Endodermal cell (in vitro differentiated cells): ENCODE measurements at regions not wholly inside any gene's neighbourhood (a gene's known extent, or its start where the extent isn't known, plus 50 kb on each side); places are given as distances from the start of the nearest gene placed in this dataset.
"Not testable (repeated sequence)": the region's sequence is repeated elsewhere in the genome, so short reads cannot be mapped to it uniquely, and the experiment has no call there.

Source experiments
- DNase-seq: peaks from one replicate; pipeline ENCODE4 v3.0.0-alpha.2; 2017
- H3K27ac ChIP-seq: 2 replicates; pipeline ENCODE4 v1.5.1; 2013; ENCODE audit warnings: mild to moderate bottlenecking, low read depth, low read length, moderate library complexity
- H3K27me3 ChIP-seq: 2 replicates; pipeline ENCODE4 v1.6.1; 2013; ENCODE audit warnings: mild to moderate bottlenecking, low read length, moderate library complexity; ENCODE audit not compliant: insufficient read depth, control insufficient read depth, poor library complexity, severe bottlenecking
- H3K36me3 ChIP-seq: 2 replicates; pipeline ENCODE4 v1.7.0; 2013; ENCODE audit warnings: mild to moderate bottlenecking, low read length, moderate library complexity; ENCODE audit not compliant: control insufficient read depth, insufficient read depth
- H3K4me1 ChIP-seq: one replicate; pipeline ENCODE4 v1.7.0; 2013; ENCODE audit warnings: low read length; ENCODE audit not compliant: control insufficient read depth, insufficient read depth
- H3K4me3 ChIP-seq: 2 replicates; pipeline ENCODE4 v1.5.1; 2013; ENCODE audit warnings: mild to moderate bottlenecking, low read length, moderate library complexity
- H3K9ac ChIP-seq: 2 replicates; pipeline ENCODE4 v1.6.1; 2013; ENCODE audit warnings: mild to moderate bottlenecking, low read length, moderate library complexity; ENCODE audit not compliant: poor library complexity, severe bottlenecking; ENCODE audit errors: extremely low read depth
- H3K9me3 ChIP-seq: 2 replicates; pipeline ENCODE4 v1.6.1; 2013; ENCODE audit warnings: mild to moderate bottlenecking, low read length, moderate library complexity; ENCODE audit not compliant: control insufficient read depth
- H3K27ac Mint-ChIP-seq: 2 replicates; pipeline ENCODE4 v1.8.0; 2020; ENCODE audit warnings: mixed read lengths
- H3K27me3 Mint-ChIP-seq: 2 replicates; pipeline ENCODE4 v1.8.0; 2021; ENCODE audit warnings: mild to moderate bottlenecking, mixed read lengths; ENCODE audit not compliant: insufficient read depth
- H3K36me3 Mint-ChIP-seq: 2 replicates; pipeline ENCODE4 v1.8.0; 2020; ENCODE audit warnings: low read depth, mixed read lengths
- H3K4me1 Mint-ChIP-seq: 2 replicates; pipeline ENCODE4 v1.8.0; 2020; ENCODE audit warnings: mixed read lengths
- H3K4me3 Mint-ChIP-seq: 2 replicates; pipeline ENCODE4 v1.8.0; 2020; ENCODE audit warnings: mild to moderate bottlenecking, moderate library complexity, mixed read lengths
- H3K9me3 Mint-ChIP-seq: 2 replicates; pipeline ENCODE4 v1.8.0; 2020; ENCODE audit warnings: mild to moderate bottlenecking, mixed read lengths
- WGBS, 2 experiments: methylation state at CpG; one replicate each; pipeline versions ENCODE4 v1.1.5 to v1.1.7; 2013; ENCODE audit warnings: missing lambda C conversion rate in 2 of 2, mixed read lengths in 1 of 2; ENCODE audit not compliant: insufficient coverage in 1 of 2, insufficient read length in 1 of 2; 5-methylcytosine and 5-hydroxymethylcytosine counted together
- TF ChIP-seq, protein P1 (sequence below): fragments of 200-600 bp; sonication (generic); conservative IDR thresholded peaks from 2 replicates; pipeline ENCODE4 v1.5.0; 2021; ENCODE audit warnings: antibody characterized with exemption, mild to moderate bottlenecking

DNA sequence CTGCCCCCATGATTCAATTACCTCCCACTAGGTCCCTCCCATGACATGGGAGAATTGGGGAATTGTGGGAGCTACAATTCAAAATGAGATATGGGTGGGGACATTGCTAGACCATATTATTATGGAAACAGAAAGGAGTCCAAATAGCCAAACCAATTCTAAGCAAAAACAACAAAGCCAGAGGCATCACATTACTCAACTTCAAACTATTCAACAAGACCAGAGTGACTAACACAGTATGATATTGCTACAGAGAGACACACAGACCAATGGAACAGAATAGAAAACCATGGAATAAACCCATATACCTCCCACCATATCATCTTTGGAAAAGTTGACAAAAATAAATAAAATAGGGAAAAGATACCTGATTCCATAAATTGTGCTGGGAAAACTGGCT, 710.5 kb upstream of the CDH9 start:
- no peak overlapping the region for H3K4me3 Mint-ChIP-seq
- H3K27me3 ChIP-seq: no peaks in the 10 kb centered on the region
- TF ChIP-seq, protein P1, sequence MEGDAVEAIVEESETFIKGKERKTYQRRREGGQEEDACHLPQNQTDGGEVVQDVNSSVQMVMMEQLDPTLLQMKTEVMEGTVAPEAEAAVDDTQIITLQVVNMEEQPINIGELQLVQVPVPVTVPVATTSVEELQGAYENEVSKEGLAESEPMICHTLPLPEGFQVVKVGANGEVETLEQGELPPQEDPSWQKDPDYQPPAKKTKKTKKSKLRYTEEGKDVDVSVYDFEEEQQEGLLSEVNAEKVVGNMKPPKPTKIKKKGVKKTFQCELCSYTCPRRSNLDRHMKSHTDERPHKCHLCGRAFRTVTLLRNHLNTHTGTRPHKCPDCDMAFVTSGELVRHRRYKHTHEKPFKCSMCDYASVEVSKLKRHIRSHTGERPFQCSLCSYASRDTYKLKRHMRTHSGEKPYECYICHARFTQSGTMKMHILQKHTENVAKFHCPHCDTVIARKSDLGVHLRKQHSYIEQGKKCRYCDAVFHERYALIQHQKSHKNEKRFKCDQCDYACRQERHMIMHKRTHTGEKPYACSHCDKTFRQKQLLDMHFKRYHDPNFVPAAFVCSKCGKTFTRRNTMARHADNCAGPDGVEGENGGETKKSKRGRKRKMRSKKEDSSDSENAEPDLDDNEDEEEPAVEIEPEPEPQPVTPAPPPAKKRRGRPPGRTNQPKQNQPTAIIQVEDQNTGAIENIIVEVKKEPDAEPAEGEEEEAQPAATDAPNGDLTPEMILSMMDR: no peak
- no peaks in the 10 kb centered on the region for H3K4me1 ChIP-seq
- H3K27ac Mint-ChIP-seq: no peak overlapping the region
- H3K4me1 Mint-ChIP-seq: no peaks in the 10 kb centered on the region
- no peak overlapping the region for H3K27ac ChIP-seq
- H3K9ac ChIP-seq: no peak overlapping the region
- no peak for DNase-seq
- H3K36me3 ChIP-seq: no peaks in the 10 kb centered on the region
- no peak overlapping the region for H3K4me3 ChIP-seq
- peaks cover 20% of the 10 kb centered on the region for H3K9me3 Mint-ChIP-seq
- H3K27me3 Mint-ChIP-seq: no peaks in the 10 kb centered on the region
- H3K9me3 ChIP-seq: peaks cover 9% of the 10 kb centered on the region
- H3K36me3 Mint-ChIP-seq: no peaks in the 10 kb centered on the region

DNA sequence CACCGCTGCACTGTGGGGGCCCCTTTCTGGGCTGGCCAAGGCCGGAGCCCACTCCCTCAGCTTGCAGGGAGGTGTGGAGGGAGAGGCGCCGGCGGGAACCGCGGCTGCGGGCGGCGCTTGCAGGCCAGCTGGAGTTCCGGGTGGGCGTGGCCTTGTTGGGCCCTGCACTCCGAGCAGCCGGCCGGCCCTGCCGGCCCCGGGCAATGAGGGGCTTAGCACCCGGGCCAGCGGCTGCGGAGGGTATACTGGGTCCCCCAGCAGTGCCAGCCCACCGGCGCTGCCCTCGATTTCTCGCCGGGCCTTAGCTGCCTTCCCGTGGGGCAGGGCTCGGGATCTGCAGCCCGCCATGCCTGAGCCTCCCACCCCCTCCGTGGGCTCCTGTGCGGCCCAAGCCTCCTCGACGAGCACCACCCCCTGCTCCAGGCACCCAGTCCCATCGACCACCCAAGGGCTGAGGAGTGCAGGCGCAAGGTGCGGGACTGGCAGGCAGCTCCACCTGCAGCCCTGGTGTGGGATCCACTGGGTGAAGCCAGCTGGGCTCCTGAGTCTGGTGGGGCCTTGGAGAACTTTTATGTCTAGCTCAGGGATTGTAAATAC, 705.1 kb upstream of the CDH9 start:
- H3K4me1 ChIP-seq, H3K27ac Mint-ChIP-seq, H3K27me3 ChIP-seq, DNase-seq, H3K27me3 Mint-ChIP-seq, H3K4me1 Mint-ChIP-seq, H3K9ac ChIP-seq, H3K9me3 Mint-ChIP-seq, H3K36me3 Mint-ChIP-seq, H3K9me3 ChIP-seq, H3K27ac ChIP-seq, H3K4me3 Mint-ChIP-seq, H3K36me3 ChIP-seq, H3K4me3 ChIP-seq: not testable (repeated sequence)
- WGBS, 2 experiments: 93 to 97% methylated on average over 11 to 35 of the region's 35 CpGs

DNA sequence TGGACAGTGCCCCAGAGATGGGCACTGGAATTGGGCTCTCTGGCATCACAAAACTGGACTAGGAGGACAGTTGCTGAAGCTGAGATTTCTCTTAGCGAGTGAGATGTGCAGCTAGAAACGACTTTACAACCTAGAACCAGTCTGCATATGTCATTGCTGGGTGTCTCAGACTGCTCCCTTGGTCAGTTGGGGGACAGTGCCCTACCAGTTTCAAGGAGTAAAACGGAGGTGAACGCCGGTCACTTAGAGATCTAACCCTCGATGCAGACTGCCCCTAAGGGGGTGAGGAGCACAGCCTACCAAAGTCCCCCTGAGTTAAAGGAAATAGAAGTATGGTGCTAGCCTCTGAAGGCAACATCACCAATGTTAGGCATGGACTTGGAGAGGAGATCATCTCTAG, 704.4 kb upstream of the CDH9 start:
- Mint-ChIP-seq H3K27ac (no peak overlapping the region), H3K9me3 (peaks cover 5% of the 10 kb centered on the region), H3K27me3 (no peaks in the 10 kb centered on the region), H3K36me3 (no peaks in the 10 kb centered on the region), H3K4me3 (no peak overlapping the region), H3K4me1 (no peaks in the 10 kb centered on the region)
- Histone ChIP-seq H3K27me3 (no peaks in the 10 kb centered on the region), H3K4me1 (no peaks in the 10 kb centered on the region), H3K27ac (no peak overlapping the region), H3K9me3 (no peaks in the 10 kb centered on the region), H3K4me3 (no peak overlapping the region), H3K36me3 (no peaks in the 10 kb centered on the region), H3K9ac (no peak overlapping the region)
- no peak for DNase-seq
- TF ChIP-seq, protein P1: no peak
- WGBS, 2 experiments: 94 to 98% methylated on average over 6 of the region's 6 CpGs

DNA sequence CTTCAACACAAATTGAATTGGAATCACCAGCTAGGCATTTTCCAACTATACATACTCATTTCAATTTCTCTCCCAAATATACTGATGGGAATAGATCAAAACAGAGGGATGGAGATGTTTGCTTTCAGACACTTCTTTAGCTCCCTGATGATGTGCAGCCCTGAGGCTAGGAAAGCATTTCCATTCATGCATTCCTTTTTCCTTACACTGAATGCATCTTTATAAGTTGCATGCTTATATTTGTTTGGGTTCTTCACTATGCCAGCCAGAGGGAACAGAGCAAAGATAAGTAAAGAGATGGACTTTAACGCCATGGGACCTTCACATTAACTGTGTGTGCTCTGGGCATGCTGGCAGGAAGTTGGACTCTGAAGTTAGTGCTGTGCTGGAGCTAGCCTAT, 696.5 kb upstream of the CDH9 start:
- no peaks in the 10 kb centered on the region for H3K27me3 Mint-ChIP-seq
- no peaks in the 10 kb centered on the region for H3K9me3 ChIP-seq
- no peaks in the 10 kb centered on the region for H3K27me3 ChIP-seq
- no peaks in the 10 kb centered on the region for H3K36me3 Mint-ChIP-seq
- 88 to 92% methylated on average over 1 of the region's 1 CpG for WGBS, 2 experiments
- no peaks in the 10 kb centered on the region for H3K4me1 Mint-ChIP-seq
- H3K36me3 ChIP-seq: no peaks in the 10 kb centered on the region
- no peaks in the 10 kb centered on the region for H3K4me1 ChIP-seq
- H3K27ac Mint-ChIP-seq: no peak overlapping the region
- no peak for DNase-seq
- H3K9me3 Mint-ChIP-seq: no peaks in the 10 kb centered on the region
- H3K9ac ChIP-seq: no peak overlapping the region
- TF ChIP-seq, protein P1: no peak
- H3K4me3 ChIP-seq: no peak overlapping the region
- no peak overlapping the region for H3K4me3 Mint-ChIP-seq
- no peak overlapping the region for H3K27ac ChIP-seq
